Hippocampal formation (tissue), 2 donors: ENCODE measurements at regions not wholly inside any gene's neighbourhood (a gene's known extent, or its start where the extent isn't known, plus 50 kb on each side); places are given as distances from the start of the nearest gene placed in this dataset.

Experiments used
- DNase-seq, 2 donors: peaks; one replicate each; lab custom pipeline; 2025; lab: John Stamatoyannopoulos, UW

DNA sequence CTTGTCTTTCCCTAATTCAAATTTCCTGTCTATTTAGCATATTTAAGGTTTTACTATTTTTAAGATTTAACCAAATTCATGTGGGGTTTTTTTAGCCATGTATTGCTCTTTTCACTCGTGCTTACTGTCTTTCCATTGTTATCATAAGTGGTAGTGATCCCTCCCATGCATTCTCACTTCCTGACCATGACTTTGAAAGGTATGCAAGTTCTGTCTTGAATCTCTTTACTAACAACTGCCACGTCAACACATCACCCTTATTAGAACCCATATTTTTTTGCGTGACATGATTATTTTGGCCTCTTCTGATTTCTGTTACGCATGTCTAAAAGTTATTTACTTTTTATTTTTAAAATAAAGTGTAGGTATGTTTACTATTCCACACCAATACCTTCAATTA, 94.7 kb upstream of the CDH6 start:
- DNase-seq = no peak

DNA sequence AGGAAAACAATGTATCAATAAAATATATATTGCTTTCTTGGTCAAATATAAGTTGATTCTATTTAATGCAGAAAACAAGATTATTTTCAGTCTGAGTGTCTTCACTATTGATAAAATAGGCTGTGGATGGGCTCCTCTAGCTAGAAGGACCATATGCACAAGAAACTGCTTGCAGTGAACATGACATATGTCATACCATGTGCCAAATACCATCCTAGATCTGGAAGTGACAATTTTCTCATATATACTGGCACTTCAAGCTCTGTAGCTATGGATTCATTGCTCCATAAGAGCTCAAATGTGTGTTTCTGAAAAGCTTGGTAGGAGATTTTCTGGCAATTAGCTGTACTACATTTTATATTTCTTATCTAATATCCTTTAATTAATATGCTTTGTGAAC, 95.6 kb upstream of the CDH6 start:
- DNase-seq = no peak

GRCh38 chr5:31096238-31096865, 97.1 kb upstream of the CDH6 start:
- DNase-seq = no peak

- DNase-seq = no peak
Observed at GRCh38 chr5:31095796-31096195, 97.7 kb upstream of the CDH6 start.

GRCh38 chr5:31091501-31091900, 102.0 kb upstream of the CDH6 start:
- no peak for DNase-seq

DNA sequence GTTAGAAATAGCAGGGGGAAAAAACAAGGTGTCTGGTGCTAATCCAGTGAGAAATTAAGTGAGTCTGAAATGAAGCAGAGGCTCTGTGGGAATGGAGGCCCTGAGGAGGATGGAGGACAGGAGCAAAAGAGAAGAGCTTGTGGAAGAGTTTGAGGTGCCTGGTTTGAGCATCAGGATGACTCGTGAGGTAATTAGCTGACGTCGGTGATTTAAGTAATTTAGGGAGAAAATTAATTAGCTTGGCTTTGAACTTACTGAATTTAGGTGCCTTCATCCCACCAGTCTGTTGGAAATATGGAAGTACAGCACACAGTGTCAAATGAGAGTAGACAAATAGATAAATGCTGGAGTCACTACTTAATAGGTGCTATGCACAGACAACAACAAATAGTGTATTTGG, 103.0 kb upstream of the CDH6 start:
- DNase-seq = no peak

DNA sequence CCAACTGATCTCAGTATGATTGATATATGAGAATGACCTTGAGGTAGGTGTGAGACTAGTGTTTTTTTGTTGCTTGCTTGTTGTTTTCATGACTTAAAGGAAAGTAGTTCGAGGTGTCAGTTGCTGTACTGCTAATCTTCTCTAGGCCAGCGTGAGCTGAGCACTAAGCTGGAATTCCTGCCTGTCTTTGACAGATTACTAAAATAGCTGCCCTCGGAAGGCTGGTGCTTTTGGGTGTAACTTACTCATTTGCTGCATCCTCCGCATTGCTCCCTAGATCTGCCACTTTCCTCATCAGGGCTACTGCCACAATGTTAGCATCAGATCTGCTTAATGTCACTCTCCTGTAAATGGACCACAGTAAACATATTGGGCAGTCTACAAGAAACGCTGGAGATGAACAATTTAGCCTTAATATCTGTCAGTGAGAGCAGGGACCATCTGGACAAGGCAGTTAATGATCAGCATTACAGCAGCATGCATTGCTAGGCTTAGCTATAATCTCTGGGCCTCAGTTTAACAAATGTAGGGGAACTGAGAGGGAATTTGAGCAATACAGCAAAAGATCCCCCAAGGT, 106.6 kb upstream of the CDH6 start:
- no peak for DNase-seq

DNA sequence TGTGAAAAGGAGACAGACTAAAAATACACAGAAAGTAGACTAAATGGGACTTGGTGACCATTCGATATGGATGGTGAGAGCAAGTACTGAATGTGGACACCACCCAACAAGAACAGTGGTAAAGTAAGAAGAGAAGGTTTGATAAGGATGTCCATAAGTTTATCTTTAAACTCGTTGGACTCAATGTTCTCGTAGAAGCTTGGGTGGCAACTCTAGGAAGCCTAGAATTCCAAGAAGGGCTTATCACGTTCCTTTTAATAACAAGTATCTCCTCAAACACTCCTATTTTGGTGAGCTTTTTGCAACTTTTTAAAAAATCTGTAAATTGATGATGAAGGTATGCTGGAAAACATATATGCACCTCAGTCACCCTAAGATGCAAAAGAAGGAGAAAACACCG, 108.6 kb upstream of the CDH6 start:
- no peak for DNase-seq

DNA sequence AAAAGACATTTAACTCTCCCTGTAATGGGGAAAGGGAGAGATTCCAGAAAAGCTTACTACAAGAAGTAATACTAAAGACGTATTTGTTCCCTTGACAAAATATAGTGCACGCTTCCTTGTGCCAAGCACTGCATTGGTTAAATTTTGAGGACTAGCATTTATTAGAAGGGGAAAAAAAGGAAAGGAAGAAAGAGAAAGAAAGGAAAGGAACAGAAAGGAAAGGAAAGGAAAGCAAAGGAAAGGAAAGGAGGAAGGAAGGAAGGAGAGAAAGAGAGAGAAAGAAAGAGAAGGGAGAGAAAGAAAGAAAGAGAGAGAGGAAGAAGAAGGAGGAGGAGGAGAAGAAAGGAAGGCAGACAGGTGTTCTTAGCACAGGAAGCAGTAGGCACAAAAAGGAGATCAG, 110.1 kb upstream of the CDH6 start:
- no peak for DNase-seq

- DNase-seq = no peak
Observed at GRCh38 chr5:31079668-31080067, 113.8 kb upstream of the CDH6 start.

GRCh38 chr5:31078956-31079355, 114.5 kb upstream of the CDH6 start:
- no peak for DNase-seq

- no peak for DNase-seq
Observed at GRCh38 chr5:31075981-31076380, 117.5 kb upstream of the CDH6 start.

- DNase-seq = no peak
Observed at GRCh38 chr5:31068287-31068686, 125.2 kb upstream of the CDH6 start.

- no peak for DNase-seq
Observed at GRCh38 chr5:31066655-31067328, 126.7 kb upstream of the CDH6 start.

GRCh38 chr5:31064215-31064614, 129.3 kb upstream of the CDH6 start:
- DNase-seq = no peak

GRCh38 chr5:31062902-31063580, 130.4 kb upstream of the CDH6 start:
- no peak for DNase-seq

DNA sequence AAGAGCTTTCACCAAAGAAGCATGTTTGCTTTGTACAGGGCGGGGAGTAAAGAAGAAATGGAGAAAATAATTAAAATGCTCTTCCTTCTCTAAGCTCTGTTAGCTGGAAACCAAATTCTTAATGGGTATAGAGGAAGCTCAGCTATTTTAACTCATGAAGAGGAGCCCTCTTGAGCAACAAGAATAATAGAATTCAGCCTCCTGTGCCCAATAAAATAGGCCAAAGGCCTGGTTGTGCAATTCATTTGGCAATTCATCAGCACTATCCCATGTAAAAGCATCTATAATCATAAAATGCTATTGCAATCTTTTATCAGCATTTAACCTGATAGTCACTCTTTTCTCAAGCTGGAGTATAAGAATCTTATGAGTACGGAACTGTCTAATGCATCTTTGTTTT, 133.6 kb upstream of the CDH6 start:
- no peak for DNase-seq

GRCh38 chr5:31054453-31054852, 139.0 kb upstream of the CDH6 start:
- no peak for DNase-seq

DNA sequence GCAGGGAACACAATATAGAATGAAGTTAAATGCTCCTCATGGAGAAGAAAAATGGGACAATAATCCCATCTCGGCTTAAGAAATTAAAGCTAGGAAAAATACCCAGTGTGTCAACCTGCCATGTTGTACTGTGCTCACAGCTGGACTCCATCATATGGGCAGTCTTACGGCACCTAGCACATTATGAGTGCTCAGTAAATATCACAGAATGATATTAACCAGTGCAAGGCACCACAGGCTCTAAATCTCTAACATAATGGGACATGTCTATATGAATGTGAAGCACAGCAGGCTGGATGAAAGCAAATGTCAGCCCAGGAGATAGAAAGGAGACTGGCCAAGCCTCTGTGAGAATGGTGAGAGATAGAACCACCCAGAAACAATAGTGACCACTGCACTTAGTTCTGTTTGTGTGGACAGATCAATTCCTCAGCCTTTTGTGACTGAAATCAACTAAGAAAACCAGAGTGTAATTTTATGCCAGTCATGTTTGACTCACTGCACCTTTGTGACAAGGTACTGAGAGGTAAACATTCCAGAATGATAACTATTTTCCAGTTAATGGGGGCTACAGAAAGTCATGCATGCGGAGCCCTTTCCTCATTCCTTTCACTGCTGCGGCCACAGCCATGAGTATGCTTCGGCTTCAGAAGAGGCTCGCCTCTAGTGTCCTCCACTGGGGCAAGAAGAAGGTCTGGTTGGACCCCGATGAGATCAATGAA, 140.4 kb upstream of the CDH6 start:
- no peak for DNase-seq

GRCh38 chr5:31051316-31051715, 142.2 kb upstream of the CDH6 start:
- DNase-seq = no peak

DNA sequence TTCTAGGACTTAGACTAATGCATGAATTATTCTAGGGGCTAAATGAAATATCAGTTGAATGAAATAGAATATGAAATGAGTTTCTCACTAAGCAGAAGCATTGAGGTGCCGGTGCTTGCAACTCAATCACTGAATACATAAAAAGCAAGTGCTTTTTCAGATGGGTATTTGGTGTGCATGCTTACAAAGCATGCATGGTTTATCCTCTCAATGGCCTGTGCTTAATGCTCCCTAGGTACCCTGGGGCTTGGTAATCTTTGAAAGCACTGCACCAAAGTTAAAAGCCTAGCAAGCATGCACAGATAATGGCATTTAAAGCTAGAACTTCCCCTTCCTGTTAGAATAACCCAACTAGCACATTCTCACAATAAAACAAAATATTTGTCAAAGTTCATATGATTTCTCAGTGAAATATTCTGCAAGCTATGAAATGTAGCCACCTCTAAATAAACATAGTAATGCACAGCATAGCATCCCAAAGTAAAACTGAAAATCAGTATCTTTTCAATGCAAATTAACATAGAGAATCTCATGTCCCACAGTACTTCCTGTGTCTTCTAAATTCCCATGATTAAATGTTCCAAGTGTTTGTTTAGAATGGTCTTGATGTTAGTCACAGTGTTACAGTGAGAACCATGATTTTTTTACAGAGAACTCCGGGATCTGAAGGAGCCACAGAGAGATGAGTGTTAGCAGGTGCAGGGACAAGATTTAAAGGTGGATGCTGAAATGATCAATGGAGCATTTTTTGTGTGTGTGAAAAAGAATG, 143.4 kb upstream of the CDH6 start:
- DNase-seq = no peak

GRCh38 chr5:31049461-31049860, 144.0 kb upstream of the CDH6 start:
- no peak for DNase-seq
